ENCODE measurements at regions not wholly inside any gene's neighbourhood (a gene's known extent, or its start where the extent isn't known, plus 50 kb on each side); places are given as distances from the start of the nearest gene placed in this dataset.

DNA sequence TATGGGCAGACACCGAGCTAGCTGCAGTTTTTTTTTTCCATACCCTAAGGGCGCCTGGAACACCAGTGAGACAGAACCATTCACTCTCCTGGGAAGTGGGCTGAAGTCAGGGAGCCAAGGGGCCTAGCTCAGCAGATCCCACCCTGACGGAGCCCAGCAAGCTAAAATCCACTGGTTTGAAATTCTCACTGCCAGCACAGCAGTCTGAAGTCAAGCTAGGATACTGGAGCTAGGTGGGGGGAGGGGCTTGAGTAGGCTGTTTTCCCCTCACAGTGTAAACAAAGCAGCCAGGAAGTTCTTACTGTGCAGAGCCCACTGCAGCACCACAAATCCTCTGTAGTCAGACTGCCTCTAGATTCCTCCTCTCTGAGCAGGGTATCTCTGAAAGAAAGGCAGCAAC lies 151.7 kb upstream of the HCN1 start:
- TF ChIP-seq, protein P1, sequence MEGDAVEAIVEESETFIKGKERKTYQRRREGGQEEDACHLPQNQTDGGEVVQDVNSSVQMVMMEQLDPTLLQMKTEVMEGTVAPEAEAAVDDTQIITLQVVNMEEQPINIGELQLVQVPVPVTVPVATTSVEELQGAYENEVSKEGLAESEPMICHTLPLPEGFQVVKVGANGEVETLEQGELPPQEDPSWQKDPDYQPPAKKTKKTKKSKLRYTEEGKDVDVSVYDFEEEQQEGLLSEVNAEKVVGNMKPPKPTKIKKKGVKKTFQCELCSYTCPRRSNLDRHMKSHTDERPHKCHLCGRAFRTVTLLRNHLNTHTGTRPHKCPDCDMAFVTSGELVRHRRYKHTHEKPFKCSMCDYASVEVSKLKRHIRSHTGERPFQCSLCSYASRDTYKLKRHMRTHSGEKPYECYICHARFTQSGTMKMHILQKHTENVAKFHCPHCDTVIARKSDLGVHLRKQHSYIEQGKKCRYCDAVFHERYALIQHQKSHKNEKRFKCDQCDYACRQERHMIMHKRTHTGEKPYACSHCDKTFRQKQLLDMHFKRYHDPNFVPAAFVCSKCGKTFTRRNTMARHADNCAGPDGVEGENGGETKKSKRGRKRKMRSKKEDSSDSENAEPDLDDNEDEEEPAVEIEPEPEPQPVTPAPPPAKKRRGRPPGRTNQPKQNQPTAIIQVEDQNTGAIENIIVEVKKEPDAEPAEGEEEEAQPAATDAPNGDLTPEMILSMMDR (CRISPR knock-in tag; IDR thresholded peaks at IDR 0.05), result no peak
- TF ChIP-seq, protein P2, sequence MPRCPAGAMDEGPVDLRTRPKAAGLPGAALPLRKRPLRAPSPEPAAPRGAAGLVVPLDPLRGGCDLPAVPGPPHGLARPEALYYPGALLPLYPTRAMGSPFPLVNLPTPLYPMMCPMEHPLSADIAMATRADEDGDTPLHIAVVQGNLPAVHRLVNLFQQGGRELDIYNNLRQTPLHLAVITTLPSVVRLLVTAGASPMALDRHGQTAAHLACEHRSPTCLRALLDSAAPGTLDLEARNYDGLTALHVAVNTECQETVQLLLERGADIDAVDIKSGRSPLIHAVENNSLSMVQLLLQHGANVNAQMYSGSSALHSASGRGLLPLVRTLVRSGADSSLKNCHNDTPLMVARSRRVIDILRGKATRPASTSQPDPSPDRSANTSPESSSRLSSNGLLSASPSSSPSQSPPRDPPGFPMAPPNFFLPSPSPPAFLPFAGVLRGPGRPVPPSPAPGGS (CRISPR knock-in tag; IDR thresholded peaks at IDR 0.05), result no peak
- TF ChIP-seq CREB1 (IDR thresholded peaks at IDR 0.05) (no peak), CREB1 (CRISPR knock-in tag; IDR thresholded peaks at IDR 0.05) (no peak), SMAD9 (CRISPR knock-in tag; IDR thresholded peaks at IDR 0.05) (no peak), FUBP1 (CRISPR knock-in tag; IDR thresholded peaks at IDR 0.05; ENCODE audit: borderline replicate concordance) (no peak), PHF8 (CRISPR knock-in tag; IDR thresholded peaks at IDR 0.05) (no peak), RFX5 (IDR thresholded peaks at IDR 0.05; ENCODE audit: low read depth, low read length) (no peak)

Data from HepG2 (cell line).